ENCODE measurements at regions not wholly inside any gene's neighbourhood (a gene's known extent, or its start where the extent isn't known, plus 50 kb on each side); places are given as distances from the start of the nearest gene placed in this dataset.
"Not testable (repeated sequence)": the region's sequence is repeated elsewhere in the genome, so short reads cannot be mapped to it uniquely, and the experiment has no call there.

- TF ChIP-seq POLR2A, CTCF (IDR thresholded peaks at IDR 0.05): not testable (repeated sequence)
These were observed 63.9 kb upstream of the SMURF2 start for GRCh38 chr17:64726025-64726424.

Measured in thyroid gland (tissue), 4 donors.